K562 (cell line): ENCODE measurements at regions not wholly inside any gene's neighbourhood (a gene's known extent, or its start where the extent isn't known, plus 50 kb on each side); places are given as distances from the start of the nearest gene placed in this dataset.

Experiments
- ATAC-seq: fragments of 200-7000 bp; cut with Tn5 transposase; 3 replicates; pipeline ENCODE4 v1.9.1; 2020; ENCODE audit warnings: moderate library complexity
- BruUV-seq: library from RNA; stranded (reverse); fragments of 400-500 nt; replicated peaks from 2 replicates; lab custom pipeline; 2021; lab: Mats Ljungman, UMichigan
- CTCF ChIA-PET: fragments of 300-600 bp; formaldehyde crosslinking; extraction: SDS; loops from one replicate; lab custom pipeline; 2021; ENCODE audit warnings: low intra/inter-chr PET ratio; lab: Yijun Ruan, JAX
- POLR2A ChIA-PET: fragments of 300-600, 350-650 bp; sonication (Branson Sonifier 250); formaldehyde crosslinking; extraction: SDS; loops from one replicate; lab custom pipeline; 2021; ENCODE audit warnings: antibody characterized with exemption, inconsistent platforms; lab: Yijun Ruan, JAX
- DNase-seq, 4 experiments: peaks; one replicate each; pipeline versions ENCODE4 v3.0.0 to v3.0.0-alpha.2; 2011 to 2018; ENCODE audit warnings: low spot score in 3 of 4, mixed read lengths in 3 of 4; ENCODE audit errors: extremely low read depth in 1 of 4
- FAIRE-seq: peaks from 2 replicates; lab custom pipeline; 2011; peaks lifted over from hg19 to GRCh38; lab: Jason Lieb, UNC
- H2AFZ ChIP-seq: 2 replicates; pipeline ENCODE4 v1.6.0; 2011; ENCODE audit warnings: low read depth, low read length, control low read depth, inconsistent platforms
- H3K27ac ChIP-seq: fragments of 200-600 bp; 3 replicates; pipeline ENCODE4 v1.8.0; 2011; ENCODE audit warnings: low read depth, mild to moderate bottlenecking, control low read depth, inconsistent platforms, low read length, moderate library complexity, mixed read lengths; ENCODE audit errors: extremely low read depth
- H3K27me3 ChIP-seq, 2 experiments: fragments of 300-600 bp in 1 of 2; 2 replicates in 1 of 2; 3 replicates in 1 of 2; pipeline versions ENCODE4 v1.6.0 to v1.8.0; 2011; ENCODE audit warnings: inconsistent platforms in 2 of 2, low read length in 2 of 2, mild to moderate bottlenecking in 1 of 2, mixed read lengths in 1 of 2, moderate library complexity in 1 of 2; ENCODE audit not compliant: control insufficient read depth in 2 of 2, insufficient read depth in 2 of 2
- H3K36me3 ChIP-seq: fragments of 300-600 bp; 3 replicates; pipeline ENCODE4 v1.8.0; 2011; ENCODE audit warnings: mild to moderate bottlenecking, low read length, inconsistent platforms; ENCODE audit not compliant: control insufficient read depth, insufficient read depth
- H3K4me1 ChIP-seq, 2 experiments: fragments of 200-600 bp in 1 of 2; replicated peaks in 1 of 2; 2 replicates in 1 of 2; 3 replicates in 1 of 2; pipeline versions ENCODE4 v1.5.1 to v1.8.0; 2011; ENCODE audit warnings: inconsistent platforms in 2 of 2, low read length in 2 of 2, mild to moderate bottlenecking in 1 of 2, mixed read lengths in 1 of 2, moderate library complexity in 1 of 2; ENCODE audit not compliant: control insufficient read depth in 2 of 2, insufficient read depth in 2 of 2
- H3K4me2 ChIP-seq: 2 replicates; pipeline ENCODE4 v1.6.1; 2011; ENCODE audit warnings: low read length, control low read depth, inconsistent platforms, mixed read lengths; ENCODE audit not compliant: insufficient read depth
- H3K4me3 ChIP-seq: fragments of 200-600 bp; sonication (generic), shearing (Covaris generic); 2 replicates; pipeline ENCODE4 v1.5.1; 2016; ENCODE audit warnings: control low read depth, inconsistent platforms
- H3K79me2 ChIP-seq: fragments of 200-600 bp; 3 replicates; pipeline ENCODE4 v1.8.0; 2011; ENCODE audit warnings: low read length, inconsistent platforms; ENCODE audit not compliant: control insufficient read depth, insufficient read depth
- H3K9ac ChIP-seq, 2 experiments: 2 replicates each; pipeline versions ENCODE4 v1.6.0 to v1.6.1; 2011; ENCODE audit warnings: low read depth in 2 of 2, low read length in 2 of 2, control low read depth in 1 of 2, inconsistent platforms in 1 of 2, mild to moderate bottlenecking in 1 of 2, mixed read lengths in 1 of 2; ENCODE audit not compliant: insufficient read depth in 1 of 2
- H3K9me1 ChIP-seq: one replicate; pipeline ENCODE4 v1.6.0; 2011; ENCODE audit warnings: inconsistent platforms, mild to moderate bottlenecking, low read length, moderate library complexity; ENCODE audit not compliant: control insufficient read depth, insufficient read depth
- H3K9me3 ChIP-seq: replicated peaks from 2 replicates; pipeline ENCODE4 v1.5.1; 2011; ENCODE audit warnings: low read depth, low read length, inconsistent platforms; ENCODE audit not compliant: control insufficient read depth, insufficient read depth
- H4K20me1 ChIP-seq: replicated peaks from 2 replicates; pipeline ENCODE4 v1.6.1; 2011; ENCODE audit warnings: low read length, inconsistent platforms, mixed read lengths; ENCODE audit not compliant: control insufficient read depth, insufficient read depth
- ARNT ChIP-seq, 2 experiments: fragments of 450-650 bp; IDR thresholded peaks; 2 replicates each; pipeline ENCODE4 v1.6.1; 2016; ENCODE audit warnings: mild to moderate bottlenecking in 1 of 2
- SLC30A9 ChIP-seq: fragments of 250-450 bp; sonication (Bioruptor Pico); IDR thresholded peaks from 2 replicates; pipeline ENCODE4 v1.8.0; 2022; ENCODE audit warnings: mild to moderate bottlenecking, moderate library complexity
- TAF1 ChIP-seq: IDR thresholded peaks from 2 replicates; pipeline ENCODE4 v1.6.1; 2011; ENCODE audit warnings: mild to moderate bottlenecking, low read length, moderate library complexity; ENCODE audit not compliant: insufficient read depth, control insufficient read depth, severe bottlenecking; ENCODE audit errors: extremely low read depth
- ZNF140 ChIP-seq: fragments of 250-450 bp; sonication (Bioruptor Pico); IDR thresholded peaks from 2 replicates; pipeline ENCODE4 v1.8.0; 2021; ENCODE audit warnings: moderate library complexity, mild to moderate bottlenecking, inconsistent platforms
- ZNF212 ChIP-seq: fragments of 450-650 bp; formaldehyde crosslinking; IDR thresholded peaks from 2 replicates; pipeline ENCODE4 v1.4.0; 2020; ENCODE audit warnings: mild to moderate bottlenecking
- ZNF347 ChIP-seq: fragments of 450-650 bp; formaldehyde crosslinking; IDR thresholded peaks from 2 replicates; pipeline ENCODE4 v1.4.0; 2020; ENCODE audit warnings: low read depth, mild to moderate bottlenecking, moderate library complexity
- ZSCAN32 ChIP-seq: fragments of 450-650 bp; formaldehyde crosslinking; IDR thresholded peaks from 2 replicates; pipeline ENCODE4 v1.4.0; 2020; ENCODE audit warnings: mild to moderate bottlenecking, moderate library complexity
- WGBS: fragments of 100-300 bp; shearing (Covaris generic); methylation state at CpG from one replicate; pipeline ENCODE4 v1.1.6; 2016; ENCODE audit warnings: low coverage, mixed read lengths; ENCODE audit not compliant: insufficient coverage; ENCODE audit errors: missing lambda C conversion rate; 5-methylcytosine and 5-hydroxymethylcytosine counted together
- in situ Hi-C: fragments of 300-500 bp; cut with MboI; formaldehyde crosslinking; loops from 4 replicates; pipeline ENCODE4 v1.15.0; 2018; ENCODE audit warnings: inconsistent platforms, mixed read lengths
- intact Hi-C: fragments of 100-400 bp; cut with micrococcal nuclease; formaldehyde crosslinking; loops from 2 replicates; pipeline ENCODE4 v1.14.2; 2022
- TF ChIP-seq, protein P1 (sequence below), 3 experiments: fragments of 200-800 bp in 1 of 3; sonication (Bioruptor generic) in 1 of 3; sonication (generic) in 1 of 3; formaldehyde crosslinking in 1 of 3; IDR thresholded peaks; 2 replicates each; pipeline versions ENCODE4 v1.6.1 to v1.8.0; 2016 to 2022; ENCODE audit warnings: mild to moderate bottlenecking in 2 of 3, missing compliant biosample characterization in 2 of 3, missing genetic modification characterization in 2 of 3, missing genetic modification reagents in 1 of 3
- TF ChIP-seq, protein P2 (sequence below): fragments of 250-450 bp; sonication (Bioruptor Pico); IDR thresholded peaks from 2 replicates; pipeline ENCODE4 v1.4.0; 2020; ENCODE audit warnings: mild to moderate bottlenecking, moderate library complexity
- TF ChIP-seq, protein P3 (sequence below): fragments of 450-650 bp; formaldehyde crosslinking; IDR thresholded peaks from 2 replicates; pipeline ENCODE4 v1.4.0; 2022; ENCODE audit warnings: missing genetic modification characterization

DNA sequence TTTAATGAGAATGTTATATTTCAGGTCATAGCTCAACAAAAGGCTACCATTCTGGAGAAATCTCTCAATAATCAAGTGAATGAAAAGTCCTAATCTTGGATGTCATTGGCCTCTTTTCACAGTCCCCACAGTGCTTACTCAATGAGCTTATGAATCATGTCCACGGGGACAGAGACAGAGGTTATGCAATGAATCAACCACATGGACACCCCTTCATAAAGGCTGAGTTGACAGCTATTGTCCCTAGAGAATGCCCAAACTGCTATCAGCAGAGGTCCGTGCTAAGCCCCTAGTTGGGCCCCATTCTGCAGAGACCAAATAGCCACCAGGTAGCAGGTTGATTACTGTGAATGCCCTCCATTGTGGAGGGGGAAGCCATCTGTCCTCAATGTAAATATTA, 158.1 kb downstream of the LHFPL1 start:
- Histone ChIP-seq H2AFZ (no peak overlapping the region), H3K36me3 (no peaks in the 10 kb centered on the region), H4K20me1 (no peaks in the 10 kb centered on the region), H3K27ac (no peak overlapping the region), H3K9me1 (no peaks in the 10 kb centered on the region), H3K9ac (no peak overlapping the region), H3K9me3 (no peaks in the 10 kb centered on the region), H3K4me1 (no peaks in the 10 kb centered on the region), H3K27me3 (no peaks in the 10 kb centered on the region), H3K79me2 (no peaks in the 10 kb centered on the region), H3K4me2 (no peak overlapping the region), H3K4me3 (no peak overlapping the region)
- FAIRE-seq, result no peak
- no peak for DNase-seq
- POLR2A ChIA-PET, result interaction anchor here (0.8 kb wide), 1 partner anchor 1188 kb away, joined by 3 read pairs; no protein-coding TSS in a partner anchor
- in situ Hi-C loops (no loop called here), intact Hi-C loops (no loop called here)
- TF ChIP-seq, protein P1, sequence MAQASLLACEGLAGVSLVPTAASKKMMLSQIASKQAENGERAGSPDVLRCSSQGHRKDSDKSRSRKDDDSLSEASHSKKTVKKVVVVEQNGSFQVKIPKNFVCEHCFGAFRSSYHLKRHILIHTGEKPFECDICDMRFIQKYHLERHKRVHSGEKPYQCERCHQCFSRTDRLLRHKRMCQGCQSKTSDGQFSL (CRISPR knock-in tag; IDR thresholded peaks at IDR 0.05), result no peak
- TF ChIP-seq, protein P1 (tag; IDR thresholded peaks at IDR 0.05), result no peak
- TF ChIP-seq TAF1, result no peak
- TF ChIP-seq SLC30A9 (CRISPR knock-in tag), result no peak
- CTCF ChIA-PET, result no interaction called here
- no TSS peak for BruUV-seq
- ATAC-seq, result no peak
- 0% methylated on average over 1 of the region's 2 CpGs for WGBS

DNA sequence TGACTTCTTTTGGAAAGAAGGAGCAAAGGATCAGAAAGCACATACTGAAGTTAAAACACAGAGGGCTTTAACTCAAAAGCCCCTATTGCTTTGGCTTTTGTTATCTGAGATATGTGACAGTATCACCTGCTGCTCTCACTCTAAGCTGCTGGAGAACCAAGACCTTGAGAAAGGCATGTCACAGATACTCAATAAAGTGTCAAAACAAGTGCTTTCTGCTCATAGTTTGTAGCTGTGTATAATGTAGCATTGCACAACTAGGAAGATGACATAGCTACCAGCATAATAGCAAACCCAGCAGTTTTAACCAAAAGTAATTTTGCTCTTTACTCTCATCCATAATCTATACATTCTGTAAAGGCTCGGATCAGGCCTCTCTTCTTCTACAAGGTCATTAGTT, 159.6 kb downstream of the LHFPL1 start:
- in situ Hi-C loops, result no loop called here
- no peak for FAIRE-seq
- CTCF ChIA-PET, result no interaction called here
- Histone ChIP-seq H4K20me1 (no peaks in the 10 kb centered on the region), H3K4me1 (no peaks in the 10 kb centered on the region), H3K9me1 (no peaks in the 10 kb centered on the region), H3K4me3 (no peak overlapping the region), H3K36me3 (no peaks in the 10 kb centered on the region), H3K79me2 (no peaks in the 10 kb centered on the region), H3K27me3 (no peaks in the 10 kb centered on the region), H3K4me2 (no peak overlapping the region), H3K27ac (no peak overlapping the region), H3K9ac (no peak overlapping the region), H3K9me3 (no peaks in the 10 kb centered on the region), H2AFZ (no peak overlapping the region)
- intact Hi-C loops, result no loop called here
- no peak for DNase-seq
- WGBS, result 0% methylated on average over 1 of the region's 1 CpG
- no TSS peak for BruUV-seq
- no peak for ATAC-seq
- POLR2A ChIA-PET, result no interaction called here
- TF ChIP-seq ZNF140 (CRISPR knock-in tag) (no peak), ZNF212 (no peak), ARNT (IDR thresholded peaks at IDR 0.05) (no peak), ZNF347 (CRISPR knock-in tag) (no peak), ZSCAN32 (CRISPR knock-in tag) (no peak)
- TF ChIP-seq, protein P2, sequence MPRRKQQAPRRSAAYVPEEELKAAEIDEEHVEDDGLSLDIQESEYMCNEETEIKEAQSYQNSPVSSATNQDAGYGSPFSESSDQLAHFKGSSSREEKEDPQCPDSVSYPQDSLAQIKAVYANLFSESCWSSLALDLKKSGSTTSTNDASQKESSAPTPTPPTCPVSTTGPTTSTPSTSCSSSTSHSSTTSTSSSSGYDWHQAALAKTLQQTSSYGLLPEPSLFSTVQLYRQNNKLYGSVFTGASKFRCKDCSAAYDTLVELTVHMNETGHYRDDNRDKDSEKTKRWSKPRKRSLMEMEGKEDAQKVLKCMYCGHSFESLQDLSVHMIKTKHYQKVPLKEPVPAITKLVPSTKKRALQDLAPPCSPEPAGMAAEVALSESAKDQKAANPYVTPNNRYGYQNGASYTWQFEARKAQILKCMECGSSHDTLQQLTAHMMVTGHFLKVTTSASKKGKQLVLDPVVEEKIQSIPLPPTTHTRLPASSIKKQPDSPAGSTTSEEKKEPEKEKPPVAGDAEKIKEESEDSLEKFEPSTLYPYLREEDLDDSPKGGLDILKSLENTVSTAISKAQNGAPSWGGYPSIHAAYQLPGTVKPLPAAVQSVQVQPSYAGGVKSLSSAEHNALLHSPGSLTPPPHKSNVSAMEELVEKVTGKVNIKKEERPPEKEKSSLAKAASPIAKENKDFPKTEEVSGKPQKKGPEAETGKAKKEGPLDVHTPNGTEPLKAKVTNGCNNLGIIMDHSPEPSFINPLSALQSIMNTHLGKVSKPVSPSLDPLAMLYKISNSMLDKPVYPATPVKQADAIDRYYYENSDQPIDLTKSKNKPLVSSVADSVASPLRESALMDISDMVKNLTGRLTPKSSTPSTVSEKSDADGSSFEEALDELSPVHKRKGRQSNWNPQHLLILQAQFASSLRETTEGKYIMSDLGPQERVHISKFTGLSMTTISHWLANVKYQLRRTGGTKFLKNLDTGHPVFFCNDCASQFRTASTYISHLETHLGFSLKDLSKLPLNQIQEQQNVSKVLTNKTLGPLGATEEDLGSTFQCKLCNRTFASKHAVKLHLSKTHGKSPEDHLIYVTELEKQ, result no peak
- TF ChIP-seq, protein P3, sequence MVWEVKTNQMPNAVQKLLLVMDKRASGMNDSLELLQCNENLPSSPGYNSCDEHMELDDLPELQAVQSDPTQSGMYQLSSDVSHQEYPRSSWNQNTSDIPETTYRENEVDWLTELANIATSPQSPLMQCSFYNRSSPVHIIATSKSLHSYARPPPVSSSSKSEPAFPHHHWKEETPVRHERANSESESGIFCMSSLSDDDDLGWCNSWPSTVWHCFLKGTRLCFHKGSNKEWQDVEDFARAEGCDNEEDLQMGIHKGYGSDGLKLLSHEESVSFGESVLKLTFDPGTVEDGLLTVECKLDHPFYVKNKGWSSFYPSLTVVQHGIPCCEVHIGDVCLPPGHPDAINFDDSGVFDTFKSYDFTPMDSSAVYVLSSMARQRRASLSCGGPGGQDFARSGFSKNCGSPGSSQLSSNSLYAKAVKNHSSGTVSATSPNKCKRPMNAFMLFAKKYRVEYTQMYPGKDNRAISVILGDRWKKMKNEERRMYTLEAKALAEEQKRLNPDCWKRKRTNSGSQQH, result no peak
